ENCODE measurements at regions not wholly inside any gene's neighbourhood (a gene's known extent, or its start where the extent isn't known, plus 50 kb on each side); places are given as distances from the start of the nearest gene placed in this dataset.

GRCh38 chr4:65983061-65983460, 312.8 kb upstream of the EPHA5 start:
- Histone ChIP-seq H3K4me1 (ENCODE audit: control insufficient read depth, low read depth, low read length) (no peaks in the 10 kb centered on the region), H3K36me3 (ENCODE audit: control insufficient read depth, low read depth, low read length) (no peaks in the 10 kb centered on the region), H3K27ac (ENCODE audit: low read length) (no peak overlapping the region), H3K9ac (ENCODE audit: low read length) (no peak overlapping the region), H3K27me3 (ENCODE audit: control insufficient read depth, insufficient read depth, low read length) (no peaks in the 10 kb centered on the region), H3K4me3 (ENCODE audit: low read length) (no peak overlapping the region), H3K9me3 (ENCODE audit: control insufficient read depth, low read depth, low read length) (no peaks in the 10 kb centered on the region)

GRCh38 chr4:65976287-65976686, 306.0 kb upstream of the EPHA5 start:
- no peaks in the 10 kb centered on the region for H3K4me1 ChIP-seq (ENCODE audit: control insufficient read depth, low read depth, low read length)
- no peaks in the 10 kb centered on the region for H3K36me3 ChIP-seq (ENCODE audit: control insufficient read depth, low read depth, low read length)
- no peak overlapping the region for H3K27ac ChIP-seq (ENCODE audit: low read length)
- no peaks in the 10 kb centered on the region for H3K27me3 ChIP-seq (ENCODE audit: control insufficient read depth, insufficient read depth, low read length)
- H3K9ac ChIP-seq (ENCODE audit: low read length): no peak overlapping the region
- no peaks in the 10 kb centered on the region for H3K9me3 ChIP-seq (ENCODE audit: control insufficient read depth, low read depth, low read length)
- no peak overlapping the region for H3K4me3 ChIP-seq (ENCODE audit: low read length)

- H3K36me3 ChIP-seq (ENCODE audit: control insufficient read depth, low read depth, low read length): no peaks in the 10 kb centered on the region
- no peaks in the 10 kb centered on the region for H3K4me1 ChIP-seq (ENCODE audit: control insufficient read depth, low read depth, low read length)
- no peak overlapping the region for H3K4me3 ChIP-seq (ENCODE audit: low read length)
- no peak overlapping the region for H3K27ac ChIP-seq (ENCODE audit: low read length)
- H3K9me3 ChIP-seq (ENCODE audit: control insufficient read depth, low read depth, low read length): no peaks in the 10 kb centered on the region
- H3K9ac ChIP-seq (ENCODE audit: low read length): no peak overlapping the region
- H3K27me3 ChIP-seq (ENCODE audit: control insufficient read depth, insufficient read depth, low read length): no peaks in the 10 kb centered on the region
These were observed 302.9 kb upstream of the EPHA5 start for GRCh38 chr4:65973186-65973585.

GRCh38 chr4:65971686-65972085, 301.4 kb upstream of the EPHA5 start:
- Histone ChIP-seq H3K36me3 (ENCODE audit: control insufficient read depth, low read depth, low read length) (no peaks in the 10 kb centered on the region), H3K27me3 (ENCODE audit: control insufficient read depth, insufficient read depth, low read length) (no peaks in the 10 kb centered on the region), H3K4me1 (ENCODE audit: control insufficient read depth, low read depth, low read length) (no peaks in the 10 kb centered on the region), H3K9me3 (ENCODE audit: control insufficient read depth, low read depth, low read length) (no peaks in the 10 kb centered on the region), H3K9ac (ENCODE audit: low read length) (no peak overlapping the region), H3K27ac (ENCODE audit: low read length) (no peak overlapping the region), H3K4me3 (ENCODE audit: low read length) (no peak overlapping the region)

- Histone ChIP-seq H3K9me3 (ENCODE audit: control insufficient read depth, low read depth, low read length) (no peaks in the 10 kb centered on the region), H3K27ac (ENCODE audit: low read length) (no peak overlapping the region), H3K9ac (ENCODE audit: low read length) (no peak overlapping the region), H3K27me3 (ENCODE audit: control insufficient read depth, insufficient read depth, low read length) (no peaks in the 10 kb centered on the region), H3K4me1 (ENCODE audit: control insufficient read depth, low read depth, low read length) (no peaks in the 10 kb centered on the region), H3K4me3 (ENCODE audit: low read length) (no peak overlapping the region), H3K36me3 (ENCODE audit: control insufficient read depth, low read depth, low read length) (no peaks in the 10 kb centered on the region)
These were observed 298.7 kb upstream of the EPHA5 start for GRCh38 chr4:65968831-65969558.

GRCh38 chr4:65960751-65961150, 290.5 kb upstream of the EPHA5 start:
- Histone ChIP-seq H3K27me3 (ENCODE audit: control insufficient read depth, insufficient read depth, low read length) (no peaks in the 10 kb centered on the region), H3K4me3 (ENCODE audit: low read length) (no peak overlapping the region), H3K36me3 (ENCODE audit: control insufficient read depth, low read depth, low read length) (no peaks in the 10 kb centered on the region), H3K9me3 (ENCODE audit: control insufficient read depth, low read depth, low read length) (no peaks in the 10 kb centered on the region), H3K9ac (ENCODE audit: low read length) (no peak overlapping the region), H3K27ac (ENCODE audit: low read length) (no peak overlapping the region), H3K4me1 (ENCODE audit: control insufficient read depth, low read depth, low read length) (no peaks in the 10 kb centered on the region)

- H3K4me1 ChIP-seq (ENCODE audit: control insufficient read depth, low read depth, low read length): no peaks in the 10 kb centered on the region
These were observed 284.1 kb upstream of the EPHA5 start for GRCh38 chr4:65954416-65954815.

GRCh38 chr4:65951177-65951576, 280.9 kb upstream of the EPHA5 start:
- Histone ChIP-seq H3K4me3 (ENCODE audit: low read length) (no peak overlapping the region), H3K9me3 (ENCODE audit: control insufficient read depth, low read depth, low read length) (no peaks in the 10 kb centered on the region), H3K27ac (ENCODE audit: low read length) (no peak overlapping the region), H3K36me3 (ENCODE audit: control insufficient read depth, low read depth, low read length) (no peaks in the 10 kb centered on the region), H3K4me1 (ENCODE audit: control insufficient read depth, low read depth, low read length) (no peaks in the 10 kb centered on the region), H3K27me3 (ENCODE audit: control insufficient read depth, insufficient read depth, low read length) (no peaks in the 10 kb centered on the region), H3K9ac (ENCODE audit: low read length) (no peak overlapping the region)

More at GRCh38 chr4:65954416-65954815, 284.1 kb upstream of the EPHA5 start:
- Histone ChIP-seq H3K4me3 (ENCODE audit: low read length) (no peak overlapping the region), H3K9ac (ENCODE audit: low read length) (no peak overlapping the region), H3K36me3 (ENCODE audit: control insufficient read depth, low read depth, low read length) (no peaks in the 10 kb centered on the region), H3K27ac (ENCODE audit: low read length) (no peak overlapping the region), H3K27me3 (ENCODE audit: control insufficient read depth, insufficient read depth, low read length) (no peaks in the 10 kb centered on the region), H3K9me3 (ENCODE audit: control insufficient read depth, low read depth, low read length) (no peaks in the 10 kb centered on the region)

- Histone ChIP-seq H3K36me3 (ENCODE audit: control insufficient read depth, low read depth, low read length) (no peaks in the 10 kb centered on the region), H3K9ac (ENCODE audit: low read length) (no peak overlapping the region), H3K4me1 (ENCODE audit: control insufficient read depth, low read depth, low read length) (peaks cover 12% of the 10 kb centered on the region), H3K27ac (ENCODE audit: low read length) (no peak overlapping the region), H3K27me3 (ENCODE audit: control insufficient read depth, insufficient read depth, low read length) (no peaks in the 10 kb centered on the region), H3K4me3 (ENCODE audit: low read length) (no peak overlapping the region), H3K9me3 (ENCODE audit: control insufficient read depth, low read depth, low read length) (no peaks in the 10 kb centered on the region)
These were observed 272.8 kb upstream of the EPHA5 start for GRCh38 chr4:65943076-65943475.

GRCh38 chr4:65924843-65925242, 254.6 kb upstream of the EPHA5 start:
- Histone ChIP-seq H3K27me3 (ENCODE audit: control insufficient read depth, insufficient read depth, low read length) (no peaks in the 10 kb centered on the region), H3K9ac (ENCODE audit: low read length) (no peak overlapping the region), H3K27ac (ENCODE audit: low read length) (no peak overlapping the region), H3K4me1 (ENCODE audit: control insufficient read depth, low read depth, low read length) (peaks cover 9% of the 10 kb centered on the region), H3K36me3 (ENCODE audit: control insufficient read depth, low read depth, low read length) (no peaks in the 10 kb centered on the region), H3K9me3 (ENCODE audit: control insufficient read depth, low read depth, low read length) (no peaks in the 10 kb centered on the region), H3K4me3 (ENCODE audit: low read length) (no peak overlapping the region)

GRCh38 chr4:65923616-65924015, 253.3 kb upstream of the EPHA5 start:
- Histone ChIP-seq H3K4me3 (ENCODE audit: low read length) (no peak overlapping the region), H3K36me3 (ENCODE audit: control insufficient read depth, low read depth, low read length) (no peaks in the 10 kb centered on the region), H3K4me1 (ENCODE audit: control insufficient read depth, low read depth, low read length) (peaks cover 17% of the 10 kb centered on the region), H3K9me3 (ENCODE audit: control insufficient read depth, low read depth, low read length) (no peaks in the 10 kb centered on the region), H3K27ac (ENCODE audit: low read length) (no peak overlapping the region), H3K9ac (ENCODE audit: low read length) (no peak overlapping the region), H3K27me3 (ENCODE audit: control insufficient read depth, insufficient read depth, low read length) (no peaks in the 10 kb centered on the region)

GRCh38 chr4:65921180-65921579, 250.9 kb upstream of the EPHA5 start:
- Histone ChIP-seq H3K9ac (ENCODE audit: low read length) (no peak overlapping the region), H3K27me3 (ENCODE audit: control insufficient read depth, insufficient read depth, low read length) (no peaks in the 10 kb centered on the region), H3K36me3 (ENCODE audit: control insufficient read depth, low read depth, low read length) (no peaks in the 10 kb centered on the region), H3K4me1 (ENCODE audit: control insufficient read depth, low read depth, low read length) (peaks cover 23% of the 10 kb centered on the region), H3K9me3 (ENCODE audit: control insufficient read depth, low read depth, low read length) (no peaks in the 10 kb centered on the region), H3K4me3 (ENCODE audit: low read length) (no peak overlapping the region), H3K27ac (ENCODE audit: low read length) (no peak overlapping the region)

All from iPS-18a (cell line).